T-helper 2 cell treated with Interferon-gamma antibody and Interleukin-4, amounts not matched to agents 100 ng/mL and 5 ng/mL, for 36 hours (primary cell): ENCODE measurements at regions not wholly inside any gene's neighbourhood (a gene's known extent, or its start where the extent isn't known, plus 50 kb on each side); places are given as distances from the start of the nearest gene placed in this dataset.

Source experiments
- intact Hi-C: fragments of 100-400 bp; cut with micrococcal nuclease; formaldehyde crosslinking; loops from one replicate; pipeline ENCODE4 v1.15.1; 2023

GRCh38 chr22:49423125-49423650, 404.5 kb downstream of the BRD1 start:
- intact Hi-C loops, result no loop called here

DNA sequence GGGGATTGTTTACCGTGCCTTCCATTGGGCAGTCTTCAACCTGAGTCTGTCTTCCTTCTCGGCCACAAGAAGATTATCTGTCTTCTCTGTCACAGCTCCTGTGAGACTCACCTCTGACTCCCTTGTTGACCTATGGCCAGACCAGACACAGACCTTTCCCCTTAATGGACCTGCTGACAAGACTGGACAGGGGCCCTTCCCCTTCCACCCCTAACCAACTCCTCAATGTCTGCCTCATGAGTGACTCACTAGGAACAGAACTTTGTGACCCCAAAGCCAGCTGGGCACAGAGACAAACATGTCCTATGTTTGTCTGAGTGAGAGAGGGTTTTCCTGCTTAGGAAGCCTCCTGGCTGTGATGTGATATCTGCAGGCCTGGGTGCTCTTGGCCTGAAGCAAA, 405.0 kb downstream of the BRD1 start:
- intact Hi-C loops, result no loop called here

DNA sequence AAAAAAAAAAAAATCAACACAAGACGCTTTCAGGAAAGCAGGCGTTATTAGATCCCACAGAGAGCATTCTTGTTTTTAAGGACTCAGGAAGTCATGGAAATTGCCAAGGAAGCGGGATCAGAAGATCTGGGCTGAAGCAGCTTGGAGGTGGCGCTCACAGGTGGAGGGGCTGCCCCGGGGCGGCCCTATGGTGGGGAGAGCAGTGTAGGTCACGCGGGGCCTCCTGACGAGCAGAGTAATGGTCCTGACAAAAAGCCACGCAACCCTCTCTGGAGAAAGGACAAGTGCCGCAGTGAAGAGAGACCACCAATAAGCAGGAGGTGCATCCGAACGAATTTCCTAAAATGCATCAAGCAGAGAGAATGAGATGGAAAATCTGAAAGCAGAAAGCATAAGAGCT, 407.0 kb downstream of the BRD1 start:
- intact Hi-C loops, result no loop called here

DNA sequence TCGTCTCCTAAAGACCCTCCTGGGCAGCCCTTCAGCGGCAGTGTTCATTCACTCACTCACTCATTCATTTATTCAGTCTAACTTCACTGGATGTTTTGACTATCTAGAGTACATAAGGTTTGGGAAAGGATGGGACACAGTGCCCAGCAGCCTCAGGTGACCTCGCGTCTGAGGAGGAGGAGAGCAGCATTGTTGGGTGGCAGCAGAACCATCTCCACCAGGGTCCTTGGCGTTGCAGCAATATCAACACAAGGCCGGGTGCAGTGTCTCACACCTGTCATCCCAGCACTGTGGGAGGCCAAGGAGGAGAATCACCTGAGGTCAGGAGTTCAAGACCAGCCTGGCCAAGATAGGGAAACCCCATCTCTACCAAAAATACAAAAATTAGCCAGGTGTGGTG, 408.0 kb downstream of the BRD1 start:
- intact Hi-C loops, result no loop called here

DNA sequence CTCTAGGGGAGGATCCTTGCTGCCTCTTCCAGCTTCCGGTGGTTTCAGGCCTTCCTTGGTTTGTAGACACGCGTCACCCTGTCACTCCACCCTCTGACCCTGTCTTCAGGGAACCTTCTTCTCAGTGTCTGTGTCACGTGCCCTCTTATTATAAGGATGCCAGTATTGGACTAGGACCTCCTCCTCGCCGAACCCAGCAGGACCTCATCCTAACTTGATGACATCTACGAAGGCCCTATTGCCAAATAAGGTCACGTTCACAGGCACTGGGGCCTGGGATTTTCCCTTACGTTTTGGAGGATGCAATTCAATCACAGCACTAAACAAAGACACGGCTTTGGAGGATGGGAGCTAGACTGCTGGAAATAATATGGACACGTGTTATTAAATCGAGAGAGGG, 408.7 kb downstream of the BRD1 start:
- intact Hi-C loops, result no loop called here

- intact Hi-C loops, result no loop called here
These were observed 409.3 kb downstream of the BRD1 start for GRCh38 chr22:49418341-49418894.

- intact Hi-C loops, result no loop called here
These were observed 409.8 kb downstream of the BRD1 start for GRCh38 chr22:49417833-49418232.

GRCh38 chr22:49417326-49417725, 410.3 kb downstream of the BRD1 start:
- intact Hi-C loops, result no loop called here

DNA sequence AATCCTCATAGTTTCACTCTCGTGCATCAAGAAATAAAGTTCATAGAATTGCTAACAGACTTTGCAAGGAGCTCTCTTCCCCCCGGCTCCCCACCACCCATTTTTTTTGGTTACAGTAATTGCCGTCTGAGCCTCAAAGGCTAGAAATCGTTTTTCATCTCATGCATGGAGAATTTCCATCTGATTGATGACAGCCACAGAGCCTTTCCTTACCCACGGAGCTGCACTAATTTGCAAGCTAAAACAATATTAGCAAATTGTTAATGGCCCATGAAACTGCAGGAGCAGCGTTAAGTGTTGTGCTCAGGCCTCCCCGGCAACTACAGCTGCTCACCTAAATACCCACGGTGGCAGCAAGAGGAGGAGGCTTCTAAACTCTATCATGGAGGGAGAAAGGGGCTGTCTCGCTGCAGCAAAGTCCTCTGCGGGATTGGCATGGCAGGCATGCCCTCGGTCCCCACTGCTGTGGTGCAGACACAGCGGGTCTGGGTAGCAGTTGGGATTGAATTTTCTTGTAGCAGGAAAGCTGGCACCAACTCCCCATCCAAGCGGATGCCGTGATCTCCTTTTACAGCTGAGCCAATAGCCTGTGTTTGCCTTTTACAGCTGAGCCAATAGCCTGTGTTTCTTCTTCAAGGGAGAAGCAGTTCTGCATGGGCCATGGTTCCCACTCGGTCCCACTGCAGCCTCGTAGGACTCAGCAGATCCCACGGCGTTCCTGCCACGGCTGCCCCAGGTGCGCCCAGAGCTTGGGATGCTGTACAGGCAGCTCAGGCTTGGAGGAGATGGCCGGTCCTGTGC, 412.3 kb downstream of the BRD1 start:
- intact Hi-C loops, result no loop called here

DNA sequence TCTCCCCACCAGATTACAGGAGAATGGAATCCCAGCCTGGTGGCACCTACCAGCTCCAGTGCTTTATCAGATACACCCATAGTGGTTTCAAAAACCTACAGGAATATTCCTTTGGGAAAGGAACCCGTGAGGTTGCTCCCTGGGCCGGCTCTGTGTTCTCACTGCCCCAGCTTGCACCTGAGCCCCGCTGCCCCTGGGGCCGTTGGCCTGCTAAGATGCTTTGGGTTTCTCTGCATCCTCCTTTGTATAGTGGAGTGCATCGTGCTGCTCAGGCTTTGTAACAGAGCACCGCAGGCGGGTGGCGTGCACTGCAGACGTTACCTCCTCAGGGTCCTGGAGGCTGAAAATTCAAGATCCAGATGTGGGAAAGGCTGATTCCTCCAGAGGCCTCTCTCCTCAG, 414.1 kb downstream of the BRD1 start:
- intact Hi-C loops, result no loop called here

- intact Hi-C loops, result no loop called here
These were observed 414.5 kb downstream of the BRD1 start for GRCh38 chr22:49413146-49413545.

- intact Hi-C loops, result no loop called here
These were observed 415.4 kb downstream of the BRD1 start for GRCh38 chr22:49412236-49412635.

- intact Hi-C loops, result no loop called here
These were observed 416.4 kb downstream of the BRD1 start for GRCh38 chr22:49411236-49411635.

DNA sequence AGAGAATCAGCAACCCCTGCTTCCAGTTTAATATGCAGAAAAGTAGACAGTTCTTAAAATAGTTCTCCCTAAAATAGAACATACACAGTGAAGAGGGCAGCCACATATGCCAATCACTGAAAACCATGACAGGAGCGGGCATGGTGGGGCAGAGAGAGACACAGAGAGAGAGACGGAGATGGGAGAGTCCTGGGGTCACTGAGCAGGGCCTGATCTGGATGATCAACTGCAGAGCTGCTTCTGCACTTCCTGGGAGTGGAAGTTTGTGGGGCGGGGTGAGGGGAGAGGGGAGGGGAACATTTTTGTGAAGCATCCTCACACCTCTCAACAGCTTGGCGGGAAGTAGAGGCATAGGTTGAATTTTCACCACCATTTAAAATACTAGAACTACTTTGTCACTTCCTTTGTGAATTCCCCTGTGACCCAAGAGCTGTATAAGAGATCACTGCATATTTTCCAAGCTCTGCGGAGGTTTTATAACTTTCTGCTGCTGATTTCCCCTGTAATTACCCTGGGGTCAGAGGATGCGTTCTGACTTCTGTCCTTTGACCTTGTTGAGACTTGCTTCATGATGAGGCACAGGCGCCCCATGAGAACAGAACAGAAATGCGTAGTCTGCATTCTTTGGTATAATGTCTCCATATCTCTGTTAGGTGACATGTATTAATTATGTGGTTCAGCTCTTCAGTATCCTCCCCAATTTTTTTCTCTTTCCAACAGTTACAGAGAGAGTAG, 419.4 kb downstream of the BRD1 start:
- intact Hi-C loops, result no loop called here

DNA sequence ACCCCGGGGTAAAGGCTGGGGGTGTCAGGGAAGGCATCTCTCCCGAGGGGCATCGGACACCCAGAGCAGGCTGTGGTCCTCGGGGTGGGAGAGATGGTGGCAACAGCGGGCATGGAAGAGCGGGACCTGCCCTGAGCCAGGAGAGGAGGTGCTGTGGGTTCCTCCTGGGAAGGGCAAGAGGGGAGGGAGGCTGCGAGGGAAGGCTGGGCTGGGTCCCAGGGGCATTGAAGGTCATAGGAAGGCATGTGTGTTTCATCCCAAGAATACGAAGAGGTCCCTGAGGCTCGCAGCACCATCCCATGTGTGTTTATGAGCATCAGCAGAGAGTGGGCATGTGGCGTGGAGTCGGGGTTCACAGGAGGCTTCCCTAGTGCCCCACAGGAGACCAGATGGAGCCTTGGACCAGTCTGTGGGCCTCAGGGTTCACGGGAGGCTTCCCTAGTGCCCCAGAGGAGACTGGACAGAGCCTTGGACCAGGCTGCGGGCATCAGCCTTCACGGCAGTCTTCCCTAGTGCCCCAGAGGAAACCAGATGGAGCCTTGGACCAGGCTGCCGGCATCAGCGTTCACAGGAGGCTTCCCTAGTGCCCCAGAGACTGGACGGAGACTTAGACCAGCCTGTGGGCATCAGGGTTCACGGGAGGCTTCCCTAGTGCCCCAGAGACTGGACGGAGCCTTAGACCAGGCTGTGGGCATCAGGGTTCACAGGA, 420.6 kb downstream of the BRD1 start:
- intact Hi-C loops, result no loop called here

DNA sequence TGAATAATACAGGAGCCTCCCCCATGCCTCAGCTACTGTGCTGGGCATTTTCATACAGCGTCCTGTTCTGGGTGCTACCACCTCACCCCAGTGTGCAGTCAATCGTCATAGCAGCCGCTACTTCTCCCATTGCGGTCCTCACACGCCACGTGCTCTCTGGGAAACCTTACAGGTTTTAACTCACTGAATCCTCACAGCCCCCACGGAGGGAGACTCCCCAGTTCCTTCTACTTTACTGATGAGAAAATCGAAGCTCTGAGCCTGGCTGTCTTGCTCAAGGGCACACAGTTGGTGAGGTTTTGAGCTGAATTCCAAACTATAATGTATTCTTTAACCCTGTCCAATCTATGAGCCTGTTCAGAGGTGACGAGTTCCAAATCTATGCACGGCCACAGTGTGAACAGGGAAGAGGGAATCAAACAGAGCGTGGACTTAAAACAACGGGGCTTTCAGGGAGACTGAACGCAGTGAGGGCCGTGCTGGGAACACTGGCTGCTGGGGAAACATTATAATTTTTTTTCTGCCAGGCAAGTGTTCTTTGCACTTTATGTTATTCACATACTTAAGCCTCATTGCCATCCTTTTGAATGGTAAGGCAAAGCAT, 421.5 kb downstream of the BRD1 start:
- intact Hi-C loops, result no loop called here

- intact Hi-C loops, result no loop called here
These were observed 422.1 kb downstream of the BRD1 start for GRCh38 chr22:49405590-49405989.

DNA sequence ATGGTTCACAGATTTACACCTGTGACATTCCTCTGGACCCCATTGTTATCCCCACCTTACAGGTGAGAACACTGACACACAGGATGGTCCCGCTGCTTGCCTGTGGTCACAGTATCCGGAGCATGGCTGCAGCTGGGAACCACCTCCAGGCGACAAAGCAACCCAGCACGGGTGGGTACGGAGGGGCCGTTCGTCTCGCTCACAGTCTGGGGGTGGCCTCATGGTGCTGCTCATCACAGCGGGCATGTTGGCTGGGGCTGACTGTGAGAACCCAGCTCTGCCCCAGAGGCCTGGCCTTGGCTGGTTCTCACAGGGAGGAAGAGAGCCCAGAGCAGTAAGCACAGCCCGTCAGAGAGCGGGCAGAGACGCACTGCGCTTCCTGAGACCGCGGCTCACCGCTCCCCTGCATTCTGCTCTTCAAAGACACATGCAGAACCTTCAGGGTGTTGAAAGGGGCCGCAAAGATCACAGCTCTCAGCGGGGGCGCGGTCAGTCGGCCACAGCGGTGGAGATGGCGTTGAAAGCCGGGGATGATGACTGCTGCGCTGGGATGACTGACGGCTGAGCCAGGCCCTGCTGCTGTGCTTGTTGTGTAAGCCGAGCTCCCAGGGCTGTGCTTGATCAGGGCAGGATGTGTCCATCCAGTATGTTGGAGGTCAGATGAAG, 423.0 kb downstream of the BRD1 start:
- intact Hi-C loops, result no loop called here

GRCh38 chr22:49404020-49404419, 423.7 kb downstream of the BRD1 start:
- intact Hi-C loops, result no loop called here

DNA sequence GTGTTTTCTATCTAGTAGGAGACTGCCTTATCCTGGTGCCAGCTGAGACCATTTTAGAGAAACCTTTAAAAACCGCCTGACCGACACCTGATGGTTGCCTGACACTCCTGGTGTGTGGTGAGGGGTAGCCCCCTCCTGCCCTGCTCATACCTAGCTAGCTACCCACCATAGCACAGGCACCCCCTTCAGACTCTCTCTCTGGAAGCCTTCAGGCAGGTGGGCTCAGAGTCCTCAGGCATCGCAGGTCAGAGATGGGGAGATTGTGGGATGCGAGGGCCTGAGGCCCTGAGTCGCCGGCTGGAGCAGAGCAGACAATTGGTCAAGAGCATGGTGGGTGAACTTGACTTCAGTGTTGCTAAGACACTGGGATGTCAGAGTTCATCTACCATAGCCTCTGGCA, 424.6 kb downstream of the BRD1 start:
- intact Hi-C loops, result no loop called here

DNA sequence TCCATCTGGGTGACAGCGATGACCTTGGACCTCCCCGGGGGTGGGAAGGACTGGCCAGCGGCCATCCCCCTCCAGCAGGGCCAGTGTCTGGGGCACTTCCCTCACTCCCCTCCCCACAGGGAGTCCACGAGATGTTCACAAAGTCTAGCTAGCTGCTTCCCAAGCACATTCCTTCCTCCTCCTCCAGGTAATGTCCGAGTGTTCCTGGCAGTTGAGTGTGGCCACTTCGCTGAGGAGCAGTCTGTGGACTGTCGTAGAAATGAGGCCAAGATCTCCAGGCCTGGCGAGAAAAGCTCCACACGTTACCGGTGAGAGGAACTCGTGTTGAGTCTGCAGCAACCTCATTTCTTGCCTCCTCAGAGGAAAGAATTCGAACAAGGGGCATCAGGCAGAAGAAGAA, 425.5 kb downstream of the BRD1 start:
- intact Hi-C loops, result no loop called here
